ENCODE measurements at regions not wholly inside any gene's neighbourhood (a gene's known extent, or its start where the extent isn't known, plus 50 kb on each side); places are given as distances from the start of the nearest gene placed in this dataset.

DNA sequence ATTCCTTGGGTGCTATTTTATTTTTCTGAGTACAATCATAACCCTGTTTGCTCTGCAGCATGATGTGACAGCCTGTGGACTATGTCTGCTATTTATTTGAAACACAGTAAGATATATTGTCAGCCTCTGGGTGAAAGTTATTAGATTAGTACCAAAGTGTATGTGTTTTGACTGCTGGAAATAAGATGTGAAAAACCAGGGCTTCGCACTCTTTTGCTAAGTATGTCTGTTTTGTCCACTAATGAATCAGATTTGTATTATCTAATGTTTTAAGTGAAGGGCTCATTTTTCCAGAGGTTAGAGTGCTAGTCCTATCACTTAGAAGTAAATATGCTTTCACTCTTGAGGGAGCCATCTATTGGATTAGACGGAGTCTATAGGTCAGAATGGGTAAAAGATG lies 569.8 kb upstream of the FZD8 start:
- TF ChIP-seq POLR2A (IDR thresholded peaks at IDR 0.05): no peak
- TF ChIP-seq, protein P1, sequence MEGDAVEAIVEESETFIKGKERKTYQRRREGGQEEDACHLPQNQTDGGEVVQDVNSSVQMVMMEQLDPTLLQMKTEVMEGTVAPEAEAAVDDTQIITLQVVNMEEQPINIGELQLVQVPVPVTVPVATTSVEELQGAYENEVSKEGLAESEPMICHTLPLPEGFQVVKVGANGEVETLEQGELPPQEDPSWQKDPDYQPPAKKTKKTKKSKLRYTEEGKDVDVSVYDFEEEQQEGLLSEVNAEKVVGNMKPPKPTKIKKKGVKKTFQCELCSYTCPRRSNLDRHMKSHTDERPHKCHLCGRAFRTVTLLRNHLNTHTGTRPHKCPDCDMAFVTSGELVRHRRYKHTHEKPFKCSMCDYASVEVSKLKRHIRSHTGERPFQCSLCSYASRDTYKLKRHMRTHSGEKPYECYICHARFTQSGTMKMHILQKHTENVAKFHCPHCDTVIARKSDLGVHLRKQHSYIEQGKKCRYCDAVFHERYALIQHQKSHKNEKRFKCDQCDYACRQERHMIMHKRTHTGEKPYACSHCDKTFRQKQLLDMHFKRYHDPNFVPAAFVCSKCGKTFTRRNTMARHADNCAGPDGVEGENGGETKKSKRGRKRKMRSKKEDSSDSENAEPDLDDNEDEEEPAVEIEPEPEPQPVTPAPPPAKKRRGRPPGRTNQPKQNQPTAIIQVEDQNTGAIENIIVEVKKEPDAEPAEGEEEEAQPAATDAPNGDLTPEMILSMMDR (IDR thresholded peaks at IDR 0.05): no peak

Measured in lower leg skin (tissue), 3 donors.